Activated CD8-positive, alpha-beta T cell treated with anti-CD3 and anti-CD28 coated beads for 36 hours (primary cell): ENCODE measurements at regions not wholly inside any gene's neighbourhood (a gene's known extent, or its start where the extent isn't known, plus 50 kb on each side); places are given as distances from the start of the nearest gene placed in this dataset.

Source experiments
- ATAC-seq: fragments of 200-7000 bp; cut with Tn5 transposase; one replicate; pipeline ENCODE4 v1.10.0; 2021; ENCODE audit warnings: mild to moderate bottlenecking, moderate library complexity
- CTCF ChIA-PET: fragments of 350-600 bp; sonication (Branson Sonifier 250); formaldehyde crosslinking; loops from one replicate; lab custom pipeline; 2021; ENCODE audit warnings: antibody characterized with exemption; lab: Charles Lee
- POLR2A ChIA-PET: fragments of 350-600 bp; sonication (Branson Sonifier 250); formaldehyde crosslinking; loops from one replicate; lab custom pipeline; 2021; ENCODE audit warnings: antibody characterized with exemption; lab: Charles Lee
- DNase-seq: peaks from one replicate; pipeline ENCODE4 v3.0.0-alpha.2; 2020
- H3K27ac Mint-ChIP-seq: one replicate; pipeline ENCODE4 v1.8.0; 2021; ENCODE audit warnings: mild to moderate bottlenecking, mixed read lengths
- H3K27me3 Mint-ChIP-seq: one replicate; pipeline ENCODE4 v1.8.0; 2021; ENCODE audit warnings: mixed read lengths
- H3K36me3 Mint-ChIP-seq: one replicate; pipeline ENCODE4 v1.8.0; 2021; ENCODE audit warnings: low read depth, mixed read lengths
- H3K4me1 Mint-ChIP-seq: one replicate; pipeline ENCODE4 v1.8.0; 2021; ENCODE audit warnings: low read depth, mixed read lengths
- H3K4me3 Mint-ChIP-seq: one replicate; pipeline ENCODE4 v1.8.0; 2021; ENCODE audit warnings: mild to moderate bottlenecking, moderate library complexity, mixed read lengths
- H3K9me3 Mint-ChIP-seq: one replicate; pipeline ENCODE4 v1.8.0; 2021; ENCODE audit warnings: mixed read lengths
- intact Hi-C: fragments of 100-400 bp; cut with micrococcal nuclease; formaldehyde crosslinking; loops from one replicate; pipeline ENCODE4 v1.10.0; 2022
- TF ChIP-seq, protein P1 (sequence below): fragments of 200-600 bp; IDR thresholded peaks from one replicate; pipeline ENCODE4 v1.8.0; 2022; ENCODE audit warnings: antibody characterized with exemption, mild to moderate bottlenecking

DNA sequence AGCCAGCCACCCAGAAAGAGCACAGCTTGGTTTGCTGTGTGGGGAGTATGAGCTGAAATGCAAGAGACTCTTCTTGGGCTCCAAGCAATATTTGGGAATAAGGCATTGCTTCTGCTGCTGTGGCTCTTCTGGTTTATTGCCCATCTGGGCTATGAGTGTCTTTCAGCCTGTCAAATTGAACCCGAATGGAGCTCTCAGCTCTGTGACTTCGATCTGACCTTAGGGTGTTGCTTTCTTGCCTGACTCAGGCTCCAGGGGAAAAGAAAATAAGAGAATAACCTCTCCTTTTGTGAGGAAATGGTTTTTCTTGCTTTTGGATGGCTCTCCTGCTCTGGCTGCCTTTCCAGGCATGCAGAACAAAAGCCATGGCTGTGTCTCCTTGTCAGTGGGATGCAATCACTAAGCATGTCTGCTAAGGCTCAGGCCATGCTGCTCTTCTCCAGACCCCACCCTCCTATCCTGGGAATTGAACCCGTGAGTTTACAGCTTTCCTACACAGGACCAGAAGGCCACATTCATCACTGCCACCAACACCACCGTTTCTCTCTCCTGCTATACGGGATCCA lies 169.4 kb upstream of the JAG1 start:
- DNase-seq (no peak), ATAC-seq (no peak)
- H3K4me3 Mint-ChIP-seq: no peak overlapping the region
- ChIA-PET CTCF (no interaction called here), POLR2A (no interaction called here)
- no peaks in the 10 kb centered on the region for H3K27me3 Mint-ChIP-seq
- intact Hi-C loops: no loop called here
- TF ChIP-seq, protein P1, sequence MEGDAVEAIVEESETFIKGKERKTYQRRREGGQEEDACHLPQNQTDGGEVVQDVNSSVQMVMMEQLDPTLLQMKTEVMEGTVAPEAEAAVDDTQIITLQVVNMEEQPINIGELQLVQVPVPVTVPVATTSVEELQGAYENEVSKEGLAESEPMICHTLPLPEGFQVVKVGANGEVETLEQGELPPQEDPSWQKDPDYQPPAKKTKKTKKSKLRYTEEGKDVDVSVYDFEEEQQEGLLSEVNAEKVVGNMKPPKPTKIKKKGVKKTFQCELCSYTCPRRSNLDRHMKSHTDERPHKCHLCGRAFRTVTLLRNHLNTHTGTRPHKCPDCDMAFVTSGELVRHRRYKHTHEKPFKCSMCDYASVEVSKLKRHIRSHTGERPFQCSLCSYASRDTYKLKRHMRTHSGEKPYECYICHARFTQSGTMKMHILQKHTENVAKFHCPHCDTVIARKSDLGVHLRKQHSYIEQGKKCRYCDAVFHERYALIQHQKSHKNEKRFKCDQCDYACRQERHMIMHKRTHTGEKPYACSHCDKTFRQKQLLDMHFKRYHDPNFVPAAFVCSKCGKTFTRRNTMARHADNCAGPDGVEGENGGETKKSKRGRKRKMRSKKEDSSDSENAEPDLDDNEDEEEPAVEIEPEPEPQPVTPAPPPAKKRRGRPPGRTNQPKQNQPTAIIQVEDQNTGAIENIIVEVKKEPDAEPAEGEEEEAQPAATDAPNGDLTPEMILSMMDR: no peak
- H3K4me1 Mint-ChIP-seq: no peaks in the 10 kb centered on the region
- H3K9me3 Mint-ChIP-seq: peaks cover 6% of the 10 kb centered on the region
- no peaks in the 10 kb centered on the region for H3K36me3 Mint-ChIP-seq
- H3K27ac Mint-ChIP-seq: no peak overlapping the region

DNA sequence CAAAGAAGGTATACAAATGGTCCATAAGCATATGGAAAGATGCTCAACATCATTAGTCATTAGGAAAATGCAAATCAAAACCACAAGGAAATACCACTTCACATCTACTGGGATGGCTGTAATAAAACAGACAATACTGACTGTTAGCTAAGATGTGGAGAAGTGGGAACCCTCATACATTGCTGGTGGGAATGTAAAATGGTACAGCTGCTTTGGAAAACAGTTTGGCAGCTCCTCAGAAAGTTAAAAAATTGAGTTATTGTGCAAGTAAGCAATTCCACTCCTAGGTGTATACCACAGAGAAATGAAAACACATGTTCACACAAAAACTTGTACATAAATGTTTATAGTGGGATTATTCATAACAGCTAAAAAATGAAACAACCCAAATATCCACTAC lies 173.0 kb upstream of the JAG1 start:
- CTCF ChIA-PET: no interaction called here
- H3K36me3 Mint-ChIP-seq: no peaks in the 10 kb centered on the region
- H3K9me3 Mint-ChIP-seq: no peaks in the 10 kb centered on the region
- H3K27me3 Mint-ChIP-seq: no peaks in the 10 kb centered on the region
- POLR2A ChIA-PET: no interaction called here
- no peaks in the 10 kb centered on the region for H3K4me1 Mint-ChIP-seq
- no peak for ATAC-seq
- no peak overlapping the region for H3K4me3 Mint-ChIP-seq
- TF ChIP-seq, protein P1: no peak
- H3K27ac Mint-ChIP-seq: no peak overlapping the region
- DNase-seq: no peak
- intact Hi-C loops: no loop called here

DNA sequence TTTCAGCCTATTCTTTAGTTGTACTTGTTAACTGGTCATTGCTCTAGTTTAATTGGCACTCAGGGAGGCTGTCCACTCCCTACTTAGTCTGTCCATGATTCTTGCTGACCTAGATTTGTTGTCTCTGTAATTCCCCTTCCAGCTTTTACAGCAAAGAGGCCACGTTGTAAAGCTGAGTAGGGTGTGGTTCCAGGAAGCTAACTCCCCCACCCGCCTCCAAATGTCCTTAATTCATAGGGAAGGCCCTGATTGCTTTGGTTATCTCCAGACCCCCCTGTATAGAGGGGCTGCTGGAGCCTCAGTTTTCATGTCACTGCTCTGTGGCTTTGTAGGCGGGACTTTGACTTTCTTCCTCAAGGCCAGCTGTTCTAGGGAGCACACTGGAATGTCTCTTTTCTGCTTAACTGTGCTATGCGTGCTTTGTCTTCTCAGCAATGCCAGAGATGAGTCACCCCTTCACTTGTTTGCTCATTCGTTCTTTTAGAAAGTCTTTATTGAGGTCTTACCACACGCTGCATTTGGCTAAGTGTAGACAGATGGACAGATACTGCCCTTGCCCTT lies 175.1 kb upstream of the JAG1 start:
- DNase-seq (no peak), ATAC-seq (no peak)
- H3K36me3 Mint-ChIP-seq: no peaks in the 10 kb centered on the region
- ChIA-PET POLR2A (no interaction called here), CTCF (interaction anchor here (0.5 kb wide), 1 partner anchor 19 kb away, joined by 3 read pairs; no protein-coding TSS in a partner anchor)
- H3K9me3 Mint-ChIP-seq: no peaks in the 10 kb centered on the region
- no peak overlapping the region for H3K4me3 Mint-ChIP-seq
- H3K4me1 Mint-ChIP-seq: no peaks in the 10 kb centered on the region
- no peak overlapping the region for H3K27ac Mint-ChIP-seq
- TF ChIP-seq, protein P1: no peak
- H3K27me3 Mint-ChIP-seq: no peaks in the 10 kb centered on the region
- intact Hi-C loops: no loop called here

DNA sequence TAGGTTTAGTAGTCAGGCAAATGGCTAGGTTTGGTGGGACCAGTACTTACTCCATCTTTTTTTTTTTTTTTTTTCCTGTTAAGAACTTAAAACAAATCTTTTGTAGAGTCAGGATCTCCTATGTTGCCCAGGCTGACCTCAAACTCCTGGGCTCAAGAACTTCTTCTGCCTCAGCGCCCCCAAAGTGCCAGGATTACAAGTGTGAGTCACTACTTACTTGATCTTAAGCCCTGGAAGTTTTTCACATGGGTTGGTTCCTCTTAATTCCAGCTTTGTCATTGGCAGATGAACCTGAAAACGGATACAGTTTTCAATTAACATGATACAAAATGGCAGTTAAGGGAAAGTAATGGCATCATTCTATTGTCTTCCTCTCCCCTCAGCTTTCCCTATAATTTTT lies 179.4 kb upstream of the JAG1 start:
- ATAC-seq: no peak
- no peak overlapping the region for H3K4me3 Mint-ChIP-seq
- no peaks in the 10 kb centered on the region for H3K36me3 Mint-ChIP-seq
- POLR2A ChIA-PET: no interaction called here
- intact Hi-C loops: no loop called here
- no peaks in the 10 kb centered on the region for H3K4me1 Mint-ChIP-seq
- CTCF ChIA-PET: no interaction called here
- no peaks in the 10 kb centered on the region for H3K9me3 Mint-ChIP-seq
- TF ChIP-seq, protein P1: no peak
- no peak for DNase-seq
- peaks cover 4% of the 10 kb centered on the region for H3K27me3 Mint-ChIP-seq
- no peak overlapping the region for H3K27ac Mint-ChIP-seq

DNA sequence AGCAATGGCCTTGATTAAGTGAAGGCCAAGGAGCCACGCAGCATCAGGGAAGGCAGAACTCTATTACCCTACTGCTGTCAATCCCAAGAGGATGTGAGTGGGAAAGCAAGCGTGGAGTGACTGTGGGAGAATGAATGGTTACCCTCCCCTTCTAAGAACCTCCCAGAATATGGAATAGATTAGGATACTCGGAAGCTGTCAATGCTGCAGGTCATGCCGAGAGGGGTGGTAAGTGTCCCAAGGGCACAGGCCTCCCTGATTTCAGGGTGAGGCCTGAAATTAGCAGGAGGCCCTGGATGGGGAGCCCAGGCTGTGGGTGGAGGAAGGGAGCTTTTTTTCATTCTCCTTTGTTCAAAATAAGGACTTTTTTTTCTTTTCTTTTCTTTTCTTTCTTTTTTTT lies 179.9 kb upstream of the JAG1 start:
- CTCF ChIA-PET: no interaction called here
- Mint-ChIP-seq H3K27me3 (peaks cover 4% of the 10 kb centered on the region), H3K27ac (no peak overlapping the region), H3K4me1 (no peaks in the 10 kb centered on the region), H3K36me3 (no peaks in the 10 kb centered on the region), H3K4me3 (no peak overlapping the region), H3K9me3 (no peaks in the 10 kb centered on the region)
- TF ChIP-seq, protein P1: no peak
- DNase-seq: no peak
- ATAC-seq: no peak
- POLR2A ChIA-PET: no interaction called here
- intact Hi-C loops: no loop called here
